ENCODE measurements at regions not wholly inside any gene's neighbourhood (a gene's known extent, or its start where the extent isn't known, plus 50 kb on each side); places are given as distances from the start of the nearest gene placed in this dataset.

DNA sequence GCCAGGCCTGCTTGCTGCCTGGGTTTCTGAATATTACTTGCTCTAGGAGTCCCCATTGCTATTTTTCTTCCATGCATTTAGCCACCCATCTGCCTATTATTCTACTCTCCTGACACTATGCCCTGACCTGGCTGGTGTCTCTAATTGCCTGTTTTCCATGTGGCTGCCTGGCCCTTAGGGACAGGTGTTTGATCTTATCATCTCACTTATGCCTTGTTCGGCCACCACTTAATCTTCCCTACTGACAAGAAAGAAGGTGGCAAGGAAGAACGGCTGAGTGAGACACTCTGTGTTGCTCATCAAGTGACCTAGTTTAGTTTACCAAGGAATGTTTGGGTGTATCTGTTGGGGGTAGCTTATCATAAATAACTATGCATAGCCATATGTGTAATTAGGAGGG, 50.4 kb upstream of the RAPH1 start:
- TF ChIP-seq, protein P1, sequence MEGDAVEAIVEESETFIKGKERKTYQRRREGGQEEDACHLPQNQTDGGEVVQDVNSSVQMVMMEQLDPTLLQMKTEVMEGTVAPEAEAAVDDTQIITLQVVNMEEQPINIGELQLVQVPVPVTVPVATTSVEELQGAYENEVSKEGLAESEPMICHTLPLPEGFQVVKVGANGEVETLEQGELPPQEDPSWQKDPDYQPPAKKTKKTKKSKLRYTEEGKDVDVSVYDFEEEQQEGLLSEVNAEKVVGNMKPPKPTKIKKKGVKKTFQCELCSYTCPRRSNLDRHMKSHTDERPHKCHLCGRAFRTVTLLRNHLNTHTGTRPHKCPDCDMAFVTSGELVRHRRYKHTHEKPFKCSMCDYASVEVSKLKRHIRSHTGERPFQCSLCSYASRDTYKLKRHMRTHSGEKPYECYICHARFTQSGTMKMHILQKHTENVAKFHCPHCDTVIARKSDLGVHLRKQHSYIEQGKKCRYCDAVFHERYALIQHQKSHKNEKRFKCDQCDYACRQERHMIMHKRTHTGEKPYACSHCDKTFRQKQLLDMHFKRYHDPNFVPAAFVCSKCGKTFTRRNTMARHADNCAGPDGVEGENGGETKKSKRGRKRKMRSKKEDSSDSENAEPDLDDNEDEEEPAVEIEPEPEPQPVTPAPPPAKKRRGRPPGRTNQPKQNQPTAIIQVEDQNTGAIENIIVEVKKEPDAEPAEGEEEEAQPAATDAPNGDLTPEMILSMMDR (IDR thresholded peaks at IDR 0.05; ENCODE audit: low read depth, low read length) = no peak
- DNase-seq (ENCODE audit: low read depth, low spot score) = no peak
- no peaks in the 10 kb centered on the region for H3K27me3 ChIP-seq (ENCODE audit: control insufficient read depth, insufficient read depth, low read length)
- H3K4me3 ChIP-seq (ENCODE audit: low read depth, low read length) = no peak overlapping the region
- POLR2A ChIA-PET = no interaction called here
- no peaks in the 10 kb centered on the region for H3K9me3 ChIP-seq (ENCODE audit: control insufficient read depth, insufficient read depth, low read length)
- CTCF ChIA-PET = no interaction called here
- H3K27ac ChIP-seq (ENCODE audit: low read depth, low read length) = no peak overlapping the region

- no peak overlapping the region for H3K27ac ChIP-seq (ENCODE audit: low read depth, low read length)
- TF ChIP-seq, protein P1 (IDR thresholded peaks at IDR 0.05; ENCODE audit: low read depth, low read length) = no peak
- POLR2A ChIA-PET = interaction anchor here (0.7 kb wide), 1 partner anchor 206 kb away, joined by 5 read pairs; no protein-coding TSS in a partner anchor
- no peaks in the 10 kb centered on the region for H3K9me3 ChIP-seq (ENCODE audit: control insufficient read depth, insufficient read depth, low read length)
- CTCF ChIA-PET = no interaction called here
- H3K27me3 ChIP-seq (ENCODE audit: control insufficient read depth, insufficient read depth, low read length) = no peaks in the 10 kb centered on the region
- H3K4me3 ChIP-seq (ENCODE audit: low read depth, low read length) = no peak overlapping the region
- DNase-seq (ENCODE audit: low read depth, low spot score) = no peak
These were observed 51.1 kb upstream of the RAPH1 start for GRCh38 chr2:203586206-203586605.

DNA sequence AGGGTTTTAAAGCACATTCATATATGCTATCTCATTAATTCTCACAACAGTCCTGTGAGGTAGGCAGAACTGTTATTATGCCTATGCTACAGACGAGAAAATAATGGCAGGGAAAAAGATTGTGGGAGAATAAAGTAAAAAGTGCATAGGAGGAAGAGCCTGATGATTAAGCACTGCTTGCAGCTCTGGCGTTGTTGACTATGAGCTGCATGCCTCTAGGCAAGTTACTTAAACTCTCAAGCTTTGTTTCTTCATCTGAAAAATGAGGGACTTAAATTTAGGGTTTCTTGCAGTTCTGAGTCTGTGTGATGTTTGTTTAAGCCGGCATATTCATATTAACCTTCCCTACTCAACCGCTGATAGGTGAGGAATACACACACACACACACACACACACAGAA, 51.6 kb upstream of the RAPH1 start:
- no peak overlapping the region for H3K27ac ChIP-seq (ENCODE audit: low read depth, low read length)
- H3K9me3 ChIP-seq (ENCODE audit: control insufficient read depth, insufficient read depth, low read length) = no peaks in the 10 kb centered on the region
- no peak overlapping the region for H3K4me3 ChIP-seq (ENCODE audit: low read depth, low read length)
- ChIA-PET CTCF (no interaction called here), POLR2A (interaction anchor here (0.7 kb wide), 1 partner anchor 206 kb away, joined by 5 read pairs; no protein-coding TSS in a partner anchor)
- DNase-seq (ENCODE audit: low read depth, low spot score) = no peak
- H3K27me3 ChIP-seq (ENCODE audit: control insufficient read depth, insufficient read depth, low read length) = no peaks in the 10 kb centered on the region
- TF ChIP-seq, protein P1 (IDR thresholded peaks at IDR 0.05; ENCODE audit: low read depth, low read length) = no peak

GRCh38 chr2:203590496-203590895, 55.4 kb upstream of the RAPH1 start:
- ChIA-PET CTCF (no interaction called here), POLR2A (no interaction called here)
- no peak overlapping the region for H3K4me3 ChIP-seq (ENCODE audit: low read depth, low read length)
- no peak for DNase-seq (ENCODE audit: low read depth, low spot score)
- H3K9me3 ChIP-seq (ENCODE audit: control insufficient read depth, insufficient read depth, low read length) = no peaks in the 10 kb centered on the region
- TF ChIP-seq, protein P1 (IDR thresholded peaks at IDR 0.05; ENCODE audit: low read depth, low read length) = no peak
- no peak overlapping the region for H3K27ac ChIP-seq (ENCODE audit: low read depth, low read length)
- H3K27me3 ChIP-seq (ENCODE audit: control insufficient read depth, insufficient read depth, low read length) = no peaks in the 10 kb centered on the region

DNA sequence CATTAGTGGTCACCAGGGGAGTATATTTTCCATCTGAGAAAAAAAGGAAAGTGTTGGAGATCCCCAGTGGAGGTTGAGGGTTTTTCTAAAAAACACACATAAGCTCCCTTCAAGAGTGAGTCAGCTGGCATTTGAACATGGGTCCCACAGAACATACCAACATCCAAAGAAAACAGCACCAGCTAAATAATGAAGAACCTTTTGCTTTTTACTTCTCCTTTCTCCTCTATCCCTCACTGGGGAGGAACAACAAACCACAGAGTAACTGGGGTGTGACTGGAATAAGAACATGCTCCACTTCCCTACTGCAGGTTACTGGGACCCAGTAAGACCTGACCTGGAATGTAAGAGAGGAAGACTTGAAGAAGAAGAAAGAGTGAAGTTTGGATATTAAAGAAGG, 56.5 kb upstream of the RAPH1 start:
- ChIA-PET CTCF (interaction anchor here (0.6 kb wide), 1 partner anchor 1017 kb away, joined by 3 read pairs; no protein-coding TSS in a partner anchor), POLR2A (interaction anchor here (0.7 kb wide), 1 partner anchor 353 kb away, joined by 3 read pairs; the partner anchor contains the start of gene CYP20A1)
- TF ChIP-seq, protein P1 (IDR thresholded peaks at IDR 0.05; ENCODE audit: low read depth, low read length) = no peak
- Histone ChIP-seq H3K4me3 (ENCODE audit: low read depth, low read length) (no peak overlapping the region), H3K9me3 (ENCODE audit: control insufficient read depth, insufficient read depth, low read length) (no peaks in the 10 kb centered on the region), H3K27me3 (ENCODE audit: control insufficient read depth, insufficient read depth, low read length) (no peaks in the 10 kb centered on the region), H3K27ac (ENCODE audit: low read depth, low read length) (no peak overlapping the region)
- DNase-seq (ENCODE audit: low read depth, low spot score) = no peak
